ENCODE measurements at regions not wholly inside any gene's neighbourhood (a gene's known extent, or its start where the extent isn't known, plus 50 kb on each side); places are given as distances from the start of the nearest gene placed in this dataset.

- Histone ChIP-seq H3K9me3 (ENCODE audit: control insufficient read depth, insufficient read depth, low read depth, low read length) (no peaks in the 10 kb centered on the region), H4K20me1 (ENCODE audit: control insufficient read depth, extremely low read depth, insufficient read depth, low read length) (no peaks in the 10 kb centered on the region), H3K4me3 (replicated peaks in 1 of 4; ENCODE audit: control extremely low read depth in 1 of 4, insufficient read depth in 1 of 4, low read depth in 3 of 4, low read length in 4 of 4) (no peak overlapping the region), H2AFZ (ENCODE audit: low read length) (no peak overlapping the region), H3K27me3 (ENCODE audit: control insufficient read depth, insufficient read depth, low read length) (no peaks in the 10 kb centered on the region), H3K36me3 (ENCODE audit: control insufficient read depth, insufficient read depth, low read length) (no peaks in the 10 kb centered on the region), H3K27ac (ENCODE audit: insufficient read depth, low read length) (no peak overlapping the region), H3K9ac (ENCODE audit: insufficient read depth, low read length) (no peak overlapping the region), H3K4me2 (ENCODE audit: extremely low read depth, insufficient read depth, low read length) (no peak overlapping the region), H3K4me1 (ENCODE audit: control insufficient read depth, extremely low read depth, insufficient read depth, low read length) (no peaks in the 10 kb centered on the region), H3K79me2 (ENCODE audit: control insufficient read depth, insufficient read depth, low read length) (no peaks in the 10 kb centered on the region)
- peak in 1 of 2 donors; percentile 63 for DNase-seq (ENCODE audit: low read depth in 2 of 2)
- TF ChIP-seq CTCF (conservative IDR thresholded peaks at IDR 0.05 in 1 of 2, IDR thresholded peaks at IDR 0.05 in 1 of 2; ENCODE audit: low read depth in 1 of 2, low read length in 2 of 2), result no peak
- no peak for TF ChIP-seq EZH2 (IDR thresholded peaks at IDR 0.05; ENCODE audit: low read length, missing control alignments)
These were observed 191.6 kb upstream of the BMP4 start for GRCh38 chr14:54148251-54148650.

- Histone ChIP-seq H2AFZ (ENCODE audit: low read length) (no peak overlapping the region), H3K36me3 (ENCODE audit: control insufficient read depth, insufficient read depth, low read length) (no peaks in the 10 kb centered on the region), H3K27me3 (ENCODE audit: control insufficient read depth, insufficient read depth, low read length) (no peaks in the 10 kb centered on the region), H4K20me1 (ENCODE audit: control insufficient read depth, extremely low read depth, insufficient read depth, low read length) (no peaks in the 10 kb centered on the region), H3K4me2 (ENCODE audit: extremely low read depth, insufficient read depth, low read length) (no peak overlapping the region), H3K4me1 (ENCODE audit: control insufficient read depth, extremely low read depth, insufficient read depth, low read length) (no peaks in the 10 kb centered on the region), H3K9ac (ENCODE audit: insufficient read depth, low read length) (no peak overlapping the region), H3K4me3 (replicated peaks in 1 of 4; ENCODE audit: control extremely low read depth in 1 of 4, insufficient read depth in 1 of 4, low read depth in 3 of 4, low read length in 4 of 4) (no peak overlapping the region), H3K9me3 (ENCODE audit: control insufficient read depth, insufficient read depth, low read depth, low read length) (no peaks in the 10 kb centered on the region), H3K79me2 (ENCODE audit: control insufficient read depth, insufficient read depth, low read length) (no peaks in the 10 kb centered on the region), H3K27ac (ENCODE audit: insufficient read depth, low read length) (no peak overlapping the region)
- no peak for TF ChIP-seq EZH2 (IDR thresholded peaks at IDR 0.05; ENCODE audit: low read length, missing control alignments)
- no peak for TF ChIP-seq CTCF (conservative IDR thresholded peaks at IDR 0.05 in 1 of 2, IDR thresholded peaks at IDR 0.05 in 1 of 2; ENCODE audit: low read depth in 1 of 2, low read length in 2 of 2)
- DNase-seq (ENCODE audit: low read depth in 2 of 2), result no peak
These were observed 195.7 kb upstream of the BMP4 start for GRCh38 chr14:54152351-54152750.

- no peaks in the 10 kb centered on the region for H3K9me3 ChIP-seq (ENCODE audit: control insufficient read depth, insufficient read depth, low read depth, low read length)
These were observed 209.7 kb upstream of the BMP4 start for GRCh38 chr14:54166049-54166950.

More at GRCh38 chr14:54166049-54166950, 209.7 kb upstream of the BMP4 start:
- Histone ChIP-seq H3K36me3 (ENCODE audit: control insufficient read depth, insufficient read depth, low read length) (no peaks in the 10 kb centered on the region), H3K79me2 (ENCODE audit: control insufficient read depth, insufficient read depth, low read length) (no peaks in the 10 kb centered on the region), H3K27ac (ENCODE audit: insufficient read depth, low read length) (no peak overlapping the region), H3K9ac (ENCODE audit: insufficient read depth, low read length) (no peak overlapping the region), H3K4me2 (ENCODE audit: extremely low read depth, insufficient read depth, low read length) (no peak overlapping the region), H3K4me1 (ENCODE audit: control insufficient read depth, extremely low read depth, insufficient read depth, low read length) (peaks cover 3% of the 10 kb centered on the region), H2AFZ (ENCODE audit: low read length) (no peak overlapping the region), H3K4me3 (replicated peaks in 1 of 4; ENCODE audit: control extremely low read depth in 1 of 4, insufficient read depth in 1 of 4, low read depth in 3 of 4, low read length in 4 of 4) (no peak overlapping the region), H4K20me1 (ENCODE audit: control insufficient read depth, extremely low read depth, insufficient read depth, low read length) (no peaks in the 10 kb centered on the region), H3K27me3 (ENCODE audit: control insufficient read depth, insufficient read depth, low read length) (no peaks in the 10 kb centered on the region)
- no peak for DNase-seq (ENCODE audit: low read depth in 2 of 2)
- TF ChIP-seq EZH2 (IDR thresholded peaks at IDR 0.05; ENCODE audit: low read length, missing control alignments) (no peak), CTCF (conservative IDR thresholded peaks at IDR 0.05 in 1 of 2, IDR thresholded peaks at IDR 0.05 in 1 of 2; ENCODE audit: low read depth in 1 of 2, low read length in 2 of 2) (no peak)
